ENCODE measurements at regions not wholly inside any gene's neighbourhood (a gene's known extent, or its start where the extent isn't known, plus 50 kb on each side); places are given as distances from the start of the nearest gene placed in this dataset.

DNA sequence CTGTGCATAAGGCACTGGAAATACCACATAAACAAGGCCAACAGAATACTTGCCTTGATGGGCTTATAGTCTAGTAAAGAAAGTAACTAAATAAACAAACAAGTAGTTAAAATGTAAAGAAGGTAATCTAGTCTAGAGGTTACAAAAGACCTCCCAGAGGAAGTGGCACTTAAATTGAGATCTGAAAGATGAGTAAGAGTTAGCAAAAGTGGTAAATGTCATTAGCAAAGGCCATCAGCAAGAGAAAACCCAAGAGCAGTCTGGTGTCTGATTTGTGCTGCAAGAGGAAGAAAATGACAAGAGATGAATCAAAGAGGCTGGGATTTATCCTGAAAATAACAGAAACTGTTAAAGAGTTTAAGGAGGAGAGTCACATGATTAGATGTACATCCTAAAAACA is 96.6 kb upstream of the SMLR1 start:
- no peak for TF ChIP-seq TAF1 (IDR thresholded peaks at IDR 0.05; ENCODE audit: low read depth)
- no peak for TF ChIP-seq RAD21 (IDR thresholded peaks at IDR 0.05; ENCODE audit: low read depth)
- no peak for TF ChIP-seq TEAD4 (IDR thresholded peaks at IDR 0.05)
- no peak for TF ChIP-seq YY1 (IDR thresholded peaks at IDR 0.05; ENCODE audit: low read depth)
- TF ChIP-seq EGR1 (IDR thresholded peaks at IDR 0.05), result no peak
- no peak for TF ChIP-seq FOXM1 (IDR thresholded peaks at IDR 0.05; ENCODE audit: borderline replicate concordance, low read depth)
- no peak for TF ChIP-seq EP300 (IDR thresholded peaks at IDR 0.05; ENCODE audit: borderline replicate concordance)
- TF ChIP-seq CEBPB (IDR thresholded peaks at IDR 0.05), result no peak
- no peak for TF ChIP-seq CREB1 (IDR thresholded peaks at IDR 0.05; ENCODE audit: low read depth)
